ENCODE measurements at regions not wholly inside any gene's neighbourhood (a gene's known extent, or its start where the extent isn't known, plus 50 kb on each side); places are given as distances from the start of the nearest gene placed in this dataset.
"Not testable (repeated sequence)": the region's sequence is repeated elsewhere in the genome, so short reads cannot be mapped to it uniquely, and the experiment has no call there.

DNA sequence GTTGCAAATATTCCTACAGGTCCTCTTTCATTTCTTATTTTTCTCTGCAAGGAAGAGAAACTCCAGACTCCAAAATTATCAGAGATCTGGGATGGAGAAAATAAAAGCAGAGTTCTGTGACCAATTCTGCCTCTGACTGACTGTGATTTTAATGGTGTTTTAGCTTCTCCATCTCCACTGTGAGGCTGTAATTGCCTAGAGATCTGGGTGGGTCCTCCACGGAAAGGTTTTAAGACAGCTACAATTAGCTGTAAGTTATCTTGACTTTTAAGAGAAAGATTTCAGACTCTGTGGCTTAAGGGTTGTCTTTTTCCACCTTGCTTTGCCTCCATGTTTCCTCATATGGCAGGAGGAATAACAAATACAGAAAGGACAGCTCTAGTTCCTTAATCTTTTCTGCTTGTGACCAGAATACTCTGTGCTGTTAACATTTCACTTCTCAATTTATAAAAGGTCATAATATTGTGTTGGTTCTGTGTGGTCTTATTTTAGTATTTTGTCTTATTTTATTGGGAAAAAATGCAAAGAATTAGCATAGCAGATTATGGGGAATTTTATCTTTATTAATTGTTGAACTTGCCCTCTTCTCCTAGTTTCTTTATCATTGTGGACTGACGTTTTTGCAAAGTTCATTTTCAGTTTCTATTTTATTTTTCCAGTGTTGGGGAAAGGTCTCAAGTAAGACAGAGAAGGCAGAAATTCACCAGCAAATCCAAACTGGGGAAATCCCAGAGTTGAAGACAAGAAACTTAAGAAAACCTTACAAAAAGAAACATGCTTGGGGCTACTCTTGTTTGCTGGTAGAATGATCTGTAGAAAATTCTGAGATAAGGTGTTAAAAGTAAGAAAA is 157.9 kb downstream of the RAP2B start:
- no peak for FAIRE-seq

DNA sequence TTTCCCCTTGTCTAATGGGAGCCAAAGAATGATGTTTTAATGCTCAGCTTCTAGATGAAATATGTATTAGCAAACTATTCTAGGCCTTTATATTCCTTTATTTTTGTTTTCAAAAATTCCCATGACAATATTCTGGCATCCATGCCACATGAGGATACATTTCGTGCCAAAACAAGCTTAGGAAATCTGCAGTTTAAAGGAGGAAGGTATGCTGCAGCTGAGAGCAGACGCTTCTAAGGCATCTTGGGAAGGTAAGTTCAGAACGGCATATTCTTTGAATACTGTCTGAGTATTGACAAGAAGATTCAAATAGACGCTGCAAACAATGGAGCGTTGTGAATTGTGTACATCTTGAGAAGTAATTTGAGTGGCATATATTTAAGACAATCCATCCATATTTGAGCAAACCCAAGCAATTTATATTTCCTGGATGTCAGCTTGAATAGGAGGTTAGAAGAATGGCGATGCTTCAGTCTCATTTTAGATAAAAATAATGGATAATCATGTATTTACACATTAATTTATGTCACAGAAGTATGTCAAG is 158.6 kb downstream of the RAP2B start:
- FAIRE-seq = no peak

DNA sequence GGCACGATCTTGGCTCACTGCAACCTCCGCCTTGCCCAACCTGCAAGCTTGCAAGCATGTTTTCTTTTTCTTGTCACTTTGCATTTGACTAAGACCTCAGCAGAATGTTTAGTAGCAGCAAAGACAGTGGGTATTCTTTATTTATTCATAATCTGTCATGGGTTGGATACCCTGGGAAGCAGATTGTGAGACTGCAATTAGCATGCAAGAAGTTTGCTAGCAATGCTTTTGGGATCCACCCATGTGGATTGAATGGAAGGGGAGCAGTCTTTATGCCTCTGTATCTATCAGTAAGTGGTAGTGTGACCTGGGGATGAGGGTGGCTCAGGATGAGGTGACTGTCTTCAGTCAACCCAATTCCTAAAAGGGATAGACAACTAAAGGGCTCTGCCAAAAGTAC is 166.7 kb downstream of the RAP2B start:
- FAIRE-seq = no peak

DNA sequence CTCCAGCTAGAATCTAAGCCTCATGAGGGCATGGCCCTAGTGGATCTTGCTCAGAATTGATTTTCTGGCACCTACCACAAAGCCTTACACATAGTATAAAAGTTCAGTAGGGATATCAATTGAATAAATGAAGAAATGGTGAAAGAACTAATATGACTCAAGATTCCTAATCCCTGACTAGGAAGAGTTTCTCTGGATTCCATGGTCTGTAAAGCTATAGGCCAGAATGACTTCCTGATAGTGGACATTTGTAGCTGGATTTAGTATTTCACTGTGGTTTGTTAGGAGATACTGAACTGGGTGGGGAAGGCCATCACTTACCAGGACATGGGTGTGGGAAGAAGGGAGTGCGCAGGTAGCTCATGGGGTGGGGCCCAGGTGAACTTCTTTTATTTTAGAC is 168.9 kb downstream of the RAP2B start:
- FAIRE-seq = no peak

DNA sequence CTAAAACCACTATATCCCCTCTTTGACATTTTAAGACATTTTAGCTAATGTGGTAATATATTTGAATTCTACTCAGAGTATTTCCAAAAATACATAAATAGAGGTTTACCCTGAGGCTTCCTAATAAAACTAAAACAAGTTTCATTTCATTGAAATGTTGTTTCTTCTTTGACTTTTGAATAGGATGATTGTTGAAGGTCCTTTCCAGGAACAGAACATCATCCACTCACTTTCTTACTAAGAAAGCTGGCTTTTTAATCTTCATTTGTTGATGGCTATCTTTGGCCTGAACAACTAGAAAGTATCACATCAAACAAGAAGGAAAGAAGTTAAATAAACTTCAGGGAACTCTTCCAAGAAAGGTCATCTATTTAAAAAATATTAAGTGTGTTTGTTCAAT is 169.7 kb downstream of the RAP2B start:
- no peak for FAIRE-seq

DNA sequence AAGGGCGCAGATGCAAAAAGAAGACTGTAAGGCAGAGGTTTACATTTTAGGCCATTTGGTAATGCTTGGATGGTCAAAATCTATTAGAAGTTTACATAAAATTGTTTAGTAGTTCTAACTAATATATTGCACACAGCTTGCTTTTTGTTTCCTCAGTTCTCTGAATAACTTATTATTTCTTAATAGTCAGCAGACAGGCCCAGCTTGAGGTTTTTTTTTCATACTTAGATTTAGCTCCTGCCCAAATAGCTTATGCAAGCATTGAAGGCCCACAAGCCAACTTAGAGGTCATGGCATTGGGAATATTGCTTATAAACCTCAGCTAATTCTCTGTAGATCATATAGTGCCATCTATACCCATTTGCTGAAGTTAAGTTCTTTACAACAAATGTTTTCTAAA is 172.5 kb downstream of the RAP2B start:
- FAIRE-seq = no peak

DNA sequence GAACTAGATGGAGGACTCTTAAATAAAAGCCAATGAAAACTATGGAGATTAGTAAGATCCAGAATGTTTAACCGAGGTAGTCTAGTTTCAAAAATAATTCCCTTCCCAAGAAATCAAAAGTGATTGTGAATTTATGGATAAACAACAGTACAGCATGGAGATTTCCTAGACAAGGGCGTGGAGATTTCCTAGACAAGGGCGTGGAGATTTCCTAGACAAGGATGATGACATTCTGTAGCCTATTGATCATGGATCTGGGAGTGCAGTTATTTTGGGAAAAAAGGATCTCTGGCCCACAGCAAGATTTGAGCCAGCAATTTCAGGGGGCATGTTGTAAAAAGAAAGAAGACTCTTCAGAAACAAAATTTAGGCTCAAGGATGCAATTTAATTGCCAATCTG is 175.3 kb downstream of the RAP2B start:
- no peak for FAIRE-seq

DNA sequence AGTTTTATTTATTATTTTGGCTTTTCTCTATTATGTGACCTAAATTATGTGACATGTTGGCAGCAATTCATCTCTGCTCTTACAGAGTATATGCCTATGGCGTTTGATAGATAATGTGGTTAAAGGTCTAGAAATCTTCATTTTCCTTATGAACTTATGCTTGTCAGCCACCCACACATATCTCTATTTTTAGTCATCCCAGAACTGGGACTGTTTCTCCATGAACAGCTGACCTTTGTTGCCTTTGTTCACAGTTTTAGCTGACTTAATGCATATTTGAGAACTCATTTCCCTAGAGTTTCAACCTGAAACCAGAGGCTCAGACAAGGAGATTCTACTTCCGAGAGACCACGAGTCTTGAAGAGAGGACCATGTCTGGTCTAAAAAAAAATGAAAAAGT is 176.5 kb downstream of the RAP2B start:
- peak; percentile 5 for FAIRE-seq

DNA sequence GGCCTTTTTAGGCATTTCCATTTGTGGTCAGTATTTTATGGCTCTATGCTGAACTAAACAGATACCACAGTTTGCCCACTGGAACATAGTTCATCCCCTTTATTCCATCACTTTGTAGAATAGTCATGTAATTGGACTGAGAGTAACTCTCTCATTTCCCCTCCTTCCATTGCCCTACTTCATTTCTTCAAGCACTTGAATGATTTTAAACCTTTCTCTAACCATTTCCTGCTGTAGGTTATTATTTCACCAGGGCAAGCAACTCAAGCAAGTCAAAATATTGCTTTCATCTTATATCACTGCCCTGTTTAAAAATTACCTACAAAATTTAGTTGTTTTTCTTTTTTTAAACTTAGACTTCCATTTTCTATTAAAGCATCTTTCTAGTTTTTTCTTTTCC is 177.0 kb downstream of the RAP2B start:
- FAIRE-seq = no peak

DNA sequence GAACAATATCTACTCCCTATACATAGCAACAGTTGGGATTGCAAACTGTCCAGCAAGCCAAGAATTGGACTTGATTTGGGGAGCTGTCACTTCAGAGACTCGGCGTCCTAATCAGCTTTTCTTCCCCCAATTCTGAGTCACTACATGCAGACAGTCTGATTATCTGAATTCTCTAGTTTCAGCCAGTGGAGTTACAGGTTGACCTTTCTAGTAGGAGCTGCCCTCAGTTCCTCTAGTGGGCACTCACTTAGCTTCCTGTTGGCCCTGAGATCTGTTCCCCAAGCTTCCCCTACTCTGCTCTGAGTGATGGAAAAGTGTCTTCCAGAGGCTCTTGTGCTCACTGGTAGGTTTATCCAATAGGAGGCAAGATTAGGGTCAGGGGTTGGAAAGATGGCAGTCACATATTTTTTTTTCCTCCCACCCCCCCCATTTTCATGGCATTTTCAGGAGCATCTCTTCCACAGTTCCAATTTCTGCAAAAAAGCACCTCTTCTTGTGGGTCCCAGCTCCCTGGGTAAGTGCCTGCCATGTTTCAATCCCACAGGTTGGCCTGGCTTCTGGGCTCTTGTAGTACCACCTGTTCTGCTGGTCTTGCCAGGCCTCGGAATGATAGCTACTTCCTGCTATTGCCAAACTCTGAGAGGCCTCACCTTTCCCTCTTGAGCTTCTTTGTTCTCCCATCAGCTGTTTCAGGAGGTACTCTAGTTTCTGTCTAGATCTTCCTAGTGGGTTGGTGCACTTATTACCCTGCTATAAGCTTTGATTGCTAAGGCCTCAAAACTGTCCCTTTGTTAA is 182.2 kb downstream of the RAP2B start:
- no peak for FAIRE-seq

DNA sequence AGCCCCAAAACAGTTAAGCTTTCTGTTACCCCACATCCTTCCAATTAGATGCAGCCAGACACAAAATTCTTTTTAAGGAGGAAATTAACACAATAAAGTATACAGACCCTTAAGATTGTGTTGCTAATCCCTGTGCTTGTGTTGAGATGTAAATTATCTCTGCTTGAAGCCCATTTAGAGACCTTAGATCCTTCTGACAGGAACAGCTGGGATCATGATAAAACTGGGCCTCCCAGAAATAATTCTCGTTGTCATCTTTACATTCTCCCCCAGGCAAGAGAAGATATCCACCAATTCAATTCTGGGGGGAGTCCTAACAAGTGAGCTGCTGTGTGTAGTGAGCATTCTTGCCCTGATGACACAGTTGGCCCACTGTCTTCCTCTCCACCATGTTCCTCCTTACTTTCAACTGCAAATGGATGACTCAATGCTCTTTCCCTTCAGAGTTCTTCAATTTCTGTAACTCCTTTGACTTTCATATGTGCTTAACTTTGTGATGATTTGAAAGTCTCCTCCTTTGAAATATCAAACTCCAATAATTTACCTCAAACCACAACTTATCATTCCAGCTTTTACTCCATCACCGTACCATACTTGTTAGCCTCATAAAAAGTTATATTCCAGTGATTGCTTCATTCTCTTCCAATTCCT is 186.6 kb downstream of the RAP2B start:
- no peak for FAIRE-seq

DNA sequence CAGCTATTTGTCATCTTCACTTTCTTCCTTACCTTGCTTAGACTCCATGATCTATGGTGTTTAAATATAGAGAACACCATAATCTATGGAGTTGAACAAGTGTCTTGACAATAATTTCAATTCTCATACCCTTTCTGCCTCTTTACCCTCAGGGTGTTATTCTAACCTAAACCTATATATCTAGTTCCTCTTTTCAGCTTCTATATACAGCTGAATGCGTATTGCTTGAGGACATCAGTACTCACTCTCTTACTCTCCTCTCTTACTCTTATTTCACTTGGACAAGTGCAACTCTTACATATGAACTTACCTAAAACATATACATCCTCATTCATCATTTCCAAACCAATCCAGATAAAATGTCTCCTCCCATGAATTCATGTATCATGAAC is 187.1 kb downstream of the RAP2B start:
- FAIRE-seq = no peak

DNA sequence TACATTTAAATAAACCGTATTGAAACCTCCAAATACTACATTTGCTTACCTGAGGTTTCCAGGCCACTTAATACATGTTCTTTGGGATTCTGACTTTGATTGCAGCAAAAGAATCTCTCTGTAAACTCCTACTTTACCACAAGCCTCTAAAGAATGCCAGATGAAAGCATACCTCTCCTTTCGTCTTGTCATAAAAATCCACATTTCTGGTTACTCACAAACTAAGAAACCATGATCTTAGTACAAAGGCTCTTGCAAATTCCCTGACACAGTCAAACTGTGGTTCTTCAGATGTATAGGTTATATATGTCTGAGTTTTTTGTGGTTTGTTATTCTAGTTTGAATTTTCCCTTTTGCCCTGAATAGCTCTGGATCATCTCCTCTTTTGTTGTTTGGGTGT is 188.4 kb downstream of the RAP2B start:
- FAIRE-seq = no peak

DNA sequence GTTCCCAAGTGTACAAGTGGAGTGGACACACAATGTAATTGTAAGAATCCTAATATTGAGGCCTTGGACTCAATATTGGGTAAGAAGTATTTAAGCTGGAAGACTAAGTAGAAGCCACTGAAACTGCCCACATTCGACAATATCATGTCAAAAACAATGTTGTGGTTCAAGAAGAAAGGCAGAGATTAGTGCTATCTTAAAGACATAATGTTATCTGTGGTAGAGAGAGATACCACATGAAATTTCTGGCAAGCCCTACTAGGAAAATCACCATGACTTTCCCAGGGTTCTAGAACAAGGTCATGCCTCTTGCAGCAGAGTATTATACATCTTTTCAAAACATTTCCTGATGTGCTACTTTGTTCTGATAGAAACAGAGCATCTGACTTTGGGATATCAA is 192.6 kb downstream of the RAP2B start:
- no peak for FAIRE-seq

DNA sequence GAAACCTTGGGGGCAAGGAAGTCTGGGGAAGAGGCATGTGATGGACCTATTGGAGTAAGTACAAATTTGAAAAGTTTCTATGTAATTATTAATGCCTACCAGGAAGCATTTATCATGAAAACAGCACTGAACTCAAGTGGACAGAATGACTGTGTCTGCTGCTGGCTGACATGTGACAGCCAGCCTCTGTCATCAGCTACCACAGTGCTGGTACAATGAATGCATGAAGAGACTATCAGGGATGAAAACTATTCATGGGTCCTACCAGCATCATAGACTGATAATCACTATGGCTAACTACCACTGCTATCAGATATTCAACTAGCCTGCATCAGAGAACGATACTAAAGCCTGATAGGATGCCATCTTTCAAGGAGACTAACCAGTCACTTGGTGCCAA is 193.5 kb downstream of the RAP2B start:
- no peak for FAIRE-seq

DNA sequence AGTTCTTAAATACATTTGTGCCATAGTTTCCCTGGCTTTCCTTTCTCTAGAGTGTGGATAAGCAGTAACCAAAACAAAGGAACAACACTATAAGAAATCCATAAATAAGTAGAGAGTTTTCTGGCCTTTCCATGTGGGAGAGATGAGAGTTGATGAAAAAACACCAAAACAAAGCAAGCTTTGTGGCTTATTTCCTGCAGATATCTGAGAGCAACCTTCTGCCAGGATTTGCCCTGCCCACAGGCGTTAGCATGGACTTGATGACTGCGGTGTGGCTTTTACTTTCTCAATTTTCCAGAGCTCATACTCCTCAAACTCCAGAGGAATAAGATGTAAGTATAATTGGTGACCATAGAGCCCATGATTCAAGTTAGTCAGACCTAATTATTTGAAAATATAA is 194.9 kb downstream of the RAP2B start:
- FAIRE-seq = no peak

DNA sequence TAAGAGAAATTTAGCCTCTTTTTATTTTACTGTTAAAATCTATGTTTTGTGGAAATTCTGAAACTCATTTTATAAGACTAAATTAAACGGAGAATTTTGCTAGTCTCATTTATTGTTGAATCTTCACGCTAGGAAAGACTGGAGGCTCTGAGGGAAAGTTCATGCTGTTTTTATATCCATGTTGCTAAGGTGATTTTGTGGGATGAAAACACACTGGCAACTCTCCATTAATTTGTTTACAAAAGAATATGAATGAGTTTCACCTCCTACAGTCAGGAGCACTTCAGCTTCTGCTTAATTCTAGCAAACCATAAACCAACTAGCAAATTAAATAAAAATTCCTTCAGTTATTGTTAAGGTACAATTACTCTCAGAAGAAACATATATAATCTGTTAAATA is 195.4 kb downstream of the RAP2B start:
- FAIRE-seq = peak; percentile 43

DNA sequence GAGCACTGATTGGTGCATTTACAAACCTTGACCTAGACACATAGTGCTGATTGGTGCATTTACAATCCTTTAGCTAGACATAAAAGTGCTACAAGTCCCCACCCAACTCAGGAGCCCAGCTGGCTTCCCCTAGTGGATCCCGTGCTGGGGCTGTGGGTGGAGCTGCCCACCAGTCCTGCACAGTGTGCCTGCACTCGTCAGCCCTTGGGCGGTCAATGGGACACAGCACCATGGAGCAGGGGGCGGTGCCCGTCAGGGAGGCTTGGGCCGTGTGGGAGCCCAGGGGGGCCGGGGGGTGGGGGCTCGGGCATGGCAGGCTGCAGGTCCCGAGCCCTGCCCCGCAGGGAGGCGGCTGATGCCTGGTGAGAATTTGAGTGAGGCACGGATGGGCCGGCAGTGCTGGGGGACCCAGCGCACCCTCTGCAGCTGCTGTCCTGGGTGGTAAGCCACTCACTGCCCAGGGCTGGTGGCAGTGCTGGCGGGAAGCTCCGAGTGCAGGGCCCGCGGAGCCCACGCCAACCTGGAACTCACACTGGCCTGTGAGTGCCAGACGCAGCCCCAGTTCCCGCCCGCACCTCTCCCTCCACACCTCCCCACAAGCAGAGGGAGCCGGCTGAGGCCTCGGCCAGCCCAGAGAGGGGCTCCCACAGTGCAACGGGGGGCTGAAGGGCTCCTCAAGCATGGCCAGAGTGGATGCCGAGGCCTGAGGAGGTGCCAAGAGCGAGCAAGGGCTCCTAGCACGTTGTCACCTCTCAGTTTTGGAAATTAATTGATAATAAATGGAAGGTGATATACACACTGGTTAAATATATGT is 207.7 kb downstream of the RAP2B start:
- FAIRE-seq = no peak

DNA sequence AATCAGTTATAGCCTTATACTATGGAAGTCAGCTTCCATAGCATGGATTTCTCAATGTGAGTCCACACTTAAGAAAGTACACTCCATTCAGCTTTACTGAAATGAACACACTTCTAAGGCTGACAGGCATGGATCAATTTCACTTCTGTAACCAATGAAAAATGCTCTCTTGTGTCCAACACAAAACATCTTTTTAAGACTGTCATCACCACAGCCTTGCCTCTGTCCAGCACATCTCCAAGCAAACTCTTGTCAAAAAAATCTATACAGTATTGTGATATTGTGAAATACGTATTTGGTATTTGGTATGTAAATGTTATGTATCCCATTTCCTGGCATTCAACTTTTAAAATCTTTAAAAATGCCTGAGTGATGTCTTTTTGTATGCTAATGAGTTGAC is 208.7 kb downstream of the RAP2B start:
- FAIRE-seq = no peak

DNA sequence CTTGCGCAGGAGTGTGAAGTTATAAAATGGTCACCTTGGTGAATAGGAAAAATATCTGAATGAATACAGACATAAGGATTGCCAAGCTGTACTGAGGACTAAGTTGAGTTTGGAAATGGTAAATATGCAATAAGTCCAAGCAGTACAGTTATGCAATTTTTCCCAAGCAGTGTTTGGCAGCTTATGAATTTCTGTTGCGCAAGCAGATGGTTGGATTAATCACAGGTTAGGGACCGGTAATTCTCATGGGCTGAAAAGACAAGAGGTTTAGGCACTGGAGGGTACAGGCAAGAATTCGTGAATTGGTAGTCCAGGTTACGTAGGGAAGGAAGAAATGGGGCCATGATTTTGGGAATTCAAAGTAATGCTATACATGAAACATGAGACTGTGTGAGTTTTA is 210.3 kb downstream of the RAP2B start:
- FAIRE-seq = no peak

DNA sequence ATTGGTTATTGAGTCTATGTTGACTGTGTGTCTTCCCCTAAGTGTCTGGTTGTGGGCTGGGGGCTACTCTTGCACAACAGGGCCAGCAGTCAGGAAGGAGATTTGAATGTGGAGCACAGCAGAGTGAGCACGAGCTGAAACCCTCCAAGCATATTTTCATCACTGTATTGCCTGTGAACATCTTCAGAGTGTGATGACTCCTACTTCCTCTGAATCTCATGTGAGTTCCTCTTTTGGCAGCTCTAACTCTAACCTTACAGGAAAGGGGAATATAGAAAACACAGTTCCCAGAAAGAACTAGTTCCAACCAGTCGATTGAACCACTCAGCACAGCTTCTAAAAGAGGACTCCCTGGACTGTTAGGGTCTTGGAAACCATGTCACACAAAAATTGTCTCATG is 211.6 kb downstream of the RAP2B start:
- no peak for FAIRE-seq

DNA sequence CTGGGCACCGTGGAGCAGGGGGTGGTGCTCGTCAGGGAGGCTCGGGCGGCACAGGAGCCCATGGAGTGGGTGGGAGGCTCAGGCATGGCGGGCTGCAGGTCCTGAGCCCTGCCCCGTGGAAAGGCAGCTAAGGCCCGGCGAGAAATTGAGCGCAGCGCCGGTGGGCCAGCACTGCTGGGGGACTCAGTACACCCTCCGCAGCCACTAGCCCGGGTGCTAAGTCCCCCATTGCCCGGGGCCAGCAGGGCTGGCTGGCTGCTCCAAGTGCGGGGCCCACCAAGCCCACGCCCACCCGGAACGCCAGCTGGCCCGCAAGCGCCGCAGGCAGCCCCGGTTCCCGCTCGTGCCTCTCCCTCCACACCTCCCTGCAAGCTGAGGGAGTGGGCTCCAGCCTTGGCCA is 216.3 kb downstream of the RAP2B start:
- FAIRE-seq = not testable (repeated sequence)

DNA sequence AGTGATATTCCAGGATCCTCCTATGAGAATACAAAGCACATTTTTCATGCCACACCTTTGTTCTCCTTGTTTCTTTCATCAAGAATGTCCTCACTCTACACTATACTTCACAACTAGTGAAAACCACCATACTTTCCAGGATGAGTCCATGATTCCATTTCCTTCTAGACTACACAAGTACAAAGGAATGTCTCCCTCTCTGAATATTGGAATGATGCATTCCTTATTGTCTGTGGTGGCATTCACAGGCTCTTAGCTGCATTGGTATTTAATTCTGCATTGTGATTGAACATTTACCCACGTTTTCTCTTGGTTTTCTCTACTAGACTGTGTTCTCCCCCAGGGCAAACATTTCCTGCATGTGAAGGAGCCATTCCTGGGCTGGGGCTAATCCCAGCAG is 217.5 kb downstream of the RAP2B start:
- no peak for FAIRE-seq

All from islet of Langerhans (tissue), 1 donor.